Colonic mucosa (tissue), 4 donors: ENCODE measurements at regions not wholly inside any gene's neighbourhood (a gene's known extent, or its start where the extent isn't known, plus 50 kb on each side); places are given as distances from the start of the nearest gene placed in this dataset.

Experiments used
- DNase-seq: peaks from one replicate; pipeline ENCODE4 v3.0.0-alpha.2; 2020
- H3K27ac ChIP-seq: fragments of 200-600 bp; one replicate; pipeline ENCODE4 v1.8.0; 2021
- H3K27me3 ChIP-seq: fragments of 200-600 bp; one replicate; pipeline ENCODE4 v1.8.0; 2021
- H3K36me3 ChIP-seq: fragments of 200-600 bp; one replicate; pipeline ENCODE4 v1.8.0; 2021
- H3K4me1 ChIP-seq: fragments of 200-600 bp; one replicate; pipeline ENCODE4 v1.8.0; 2021; ENCODE audit warnings: mild to moderate bottlenecking
- H3K4me3 ChIP-seq: fragments of 200-600 bp; one replicate; pipeline ENCODE4 v1.8.0; 2021
- H3K9ac ChIP-seq, 2 donors: one replicate each; pipeline ENCODE4 v1.7.0; 2013; ENCODE audit warnings: control low read depth in 2 of 2, low read depth in 2 of 2, low read length in 2 of 2
- H3K9me3 ChIP-seq: fragments of 200-600 bp; one replicate; pipeline ENCODE4 v1.8.0; 2021
- CTCF ChIP-seq: fragments of 200-600 bp; IDR thresholded peaks from one replicate; pipeline ENCODE4 v1.8.0; 2022; ENCODE audit warnings: antibody characterized with exemption, mild to moderate bottlenecking
- intact Hi-C: fragments of 100-400 bp; cut with DNase I; formaldehyde crosslinking; loops from one replicate; pipeline ENCODE4 v1.14.1; 2022
- donor health status: healthy.
- donor health status: DM: no; HTN: no; CAD: no.
- donor health status: DM: no; HTN: no; CAD: no.

- Histone ChIP-seq H3K9ac (no peak overlapping the region), H3K27me3 (no peaks in the 10 kb centered on the region), H3K36me3 (no peaks in the 10 kb centered on the region), H3K9me3 (no peaks in the 10 kb centered on the region), H3K4me1 (no peaks in the 10 kb centered on the region), H3K27ac (no peak overlapping the region), H3K4me3 (no peak overlapping the region)
- TF ChIP-seq CTCF, result no peak
- intact Hi-C loops, result no loop called here
- no peak for DNase-seq
Measured at GRCh38 chrX:122579036-122579435, 605.0 kb upstream of the GRIA3 start.

- no peaks in the 10 kb centered on the region for H3K4me1 ChIP-seq
- no peaks in the 10 kb centered on the region for H3K36me3 ChIP-seq
- no peak overlapping the region for H3K9ac ChIP-seq
- no peaks in the 10 kb centered on the region for H3K9me3 ChIP-seq
- no peak overlapping the region for H3K4me3 ChIP-seq
- intact Hi-C loops, result no loop called here
- H3K27me3 ChIP-seq, result no peaks in the 10 kb centered on the region
- TF ChIP-seq CTCF, result no peak
- no peak for DNase-seq
- H3K27ac ChIP-seq, result no peak overlapping the region
Measured at GRCh38 chrX:122579526-122579925, 604.6 kb upstream of the GRIA3 start.

GRCh38 chrX:122582280-122582974, 601.7 kb upstream of the GRIA3 start:
- Histone ChIP-seq H3K36me3 (no peaks in the 10 kb centered on the region), H3K27me3 (no peaks in the 10 kb centered on the region), H3K9ac (no peak overlapping the region), H3K4me3 (no peak overlapping the region), H3K4me1 (no peaks in the 10 kb centered on the region), H3K27ac (no peak overlapping the region), H3K9me3 (no peaks in the 10 kb centered on the region)
- no peak for DNase-seq
- intact Hi-C loops, result no loop called here
- no peak for TF ChIP-seq CTCF

- H3K27ac ChIP-seq, result no peak overlapping the region
- no peaks in the 10 kb centered on the region for H3K4me1 ChIP-seq
- DNase-seq, result no peak
- no peak for TF ChIP-seq CTCF
- intact Hi-C loops, result no loop called here
- H3K4me3 ChIP-seq, result no peak overlapping the region
- H3K27me3 ChIP-seq, result no peaks in the 10 kb centered on the region
- H3K9ac ChIP-seq, result no peak overlapping the region
- no peaks in the 10 kb centered on the region for H3K9me3 ChIP-seq
- H3K36me3 ChIP-seq, result no peaks in the 10 kb centered on the region
Measured at GRCh38 chrX:122582975-122583305, 601.1 kb upstream of the GRIA3 start.

- Histone ChIP-seq H3K27me3 (no peaks in the 10 kb centered on the region), H3K36me3 (no peaks in the 10 kb centered on the region), H3K4me1 (no peaks in the 10 kb centered on the region), H3K9ac (no peak overlapping the region), H3K27ac (no peak overlapping the region), H3K4me3 (no peak overlapping the region), H3K9me3 (no peaks in the 10 kb centered on the region)
- intact Hi-C loops, result no loop called here
- DNase-seq, result no peak
- no peak for TF ChIP-seq CTCF
Measured at GRCh38 chrX:122583551-122583950, 600.5 kb upstream of the GRIA3 start.
